H9 (cell line): ENCODE measurements at regions not wholly inside any gene's neighbourhood (a gene's known extent, or its start where the extent isn't known, plus 50 kb on each side); places are given as distances from the start of the nearest gene placed in this dataset.

ENCODE experiments used
- DNase-seq: peaks from one replicate; pipeline ENCODE4 v3.0.0-alpha.2; 2017
- H2AFZ ChIP-seq: one replicate; pipeline ENCODE4 v1.6.1; 2013; ENCODE audit warnings: mild to moderate bottlenecking, low read length, control low read depth, moderate library complexity
- H2AK5ac ChIP-seq: 2 replicates; pipeline ENCODE4 v1.6.1; 2013; ENCODE audit warnings: low read length, control low read depth, mixed read lengths; ENCODE audit not compliant: insufficient read length
- H2BK120ac ChIP-seq: one replicate; pipeline ENCODE4 v1.6.1; 2013; ENCODE audit warnings: low read depth, mild to moderate bottlenecking, low read length, control low read depth, inconsistent platforms; ENCODE audit not compliant: poor library complexity, severe bottlenecking
- H2BK12ac ChIP-seq: 2 replicates; pipeline ENCODE4 v1.6.1; 2013; ENCODE audit warnings: low read length, control low read depth, mixed read lengths, low read depth; ENCODE audit not compliant: insufficient read length
- H2BK15ac ChIP-seq: 2 replicates; pipeline ENCODE4 v1.6.1; 2013; ENCODE audit warnings: low read depth, low read length, control low read depth
- H2BK20ac ChIP-seq: one replicate; pipeline ENCODE4 v1.6.1; 2013; ENCODE audit warnings: low read depth, mild to moderate bottlenecking, low read length, control low read depth, inconsistent platforms; ENCODE audit not compliant: poor library complexity, severe bottlenecking
- H2BK5ac ChIP-seq: 2 replicates; pipeline ENCODE4 v1.6.1; 2013; ENCODE audit warnings: low read length, control low read depth, mixed read lengths; ENCODE audit not compliant: insufficient read length
- H3K14ac ChIP-seq: 2 replicates; pipeline ENCODE4 v1.6.1; 2013; ENCODE audit warnings: low read length, control low read depth; ENCODE audit not compliant: insufficient read depth
- H3K18ac ChIP-seq: 2 replicates; pipeline ENCODE4 v1.6.1; 2013; ENCODE audit warnings: low read depth, mild to moderate bottlenecking, mixed read lengths, low read length, control low read depth; ENCODE audit not compliant: insufficient read length
- H3K23ac ChIP-seq: 2 replicates; pipeline ENCODE4 v1.6.1; 2013; ENCODE audit warnings: low read length, control low read depth, mixed read lengths, low read depth; ENCODE audit not compliant: insufficient read length
- H3K23me2 ChIP-seq: 2 replicates; pipeline ENCODE4 v1.6.1; 2013; ENCODE audit warnings: low read depth, mild to moderate bottlenecking, mixed read lengths, low read length, control low read depth; ENCODE audit not compliant: insufficient read length, poor library complexity, severe bottlenecking
- H3K27ac ChIP-seq: 2 replicates; pipeline ENCODE4 v1.5.1; 2013; ENCODE audit warnings: low read length, control low read depth, mixed read lengths, low read depth; ENCODE audit not compliant: insufficient read length
- H3K27me3 ChIP-seq: 2 replicates; pipeline ENCODE4 v1.6.1; 2013; ENCODE audit warnings: low read length, control low read depth, inconsistent platforms; ENCODE audit not compliant: insufficient read depth
- H3K4ac ChIP-seq: 2 replicates; pipeline ENCODE4 v1.6.1; 2013; ENCODE audit warnings: low read depth, mild to moderate bottlenecking, control low read depth, inconsistent platforms, low read length, moderate library complexity
- H3K4me1 ChIP-seq: 2 replicates; pipeline ENCODE4 v1.6.1; 2013; ENCODE audit warnings: low read length, control low read depth, inconsistent platforms; ENCODE audit not compliant: insufficient read depth
- H3K4me2 ChIP-seq: 2 replicates; pipeline ENCODE4 v1.6.1; 2013; ENCODE audit warnings: low read length, control low read depth, mixed read lengths; ENCODE audit not compliant: insufficient read length, insufficient read depth
- H3K56ac ChIP-seq: 2 replicates; pipeline ENCODE4 v1.6.1; 2013; ENCODE audit warnings: low read depth, mild to moderate bottlenecking, mixed read lengths, low read length, control low read depth; ENCODE audit not compliant: insufficient read length
- H3K79me1 ChIP-seq: 2 replicates; pipeline ENCODE4 v1.6.1; 2013; ENCODE audit warnings: low read depth, mild to moderate bottlenecking, moderate library complexity, low read length, control low read depth, inconsistent platforms; ENCODE audit not compliant: insufficient read depth, poor library complexity, severe bottlenecking
- H3K79me2 ChIP-seq: 2 replicates; pipeline ENCODE4 v1.6.1; 2013; ENCODE audit warnings: low read length, control low read depth, inconsistent platforms; ENCODE audit not compliant: insufficient read depth
- H3K9ac ChIP-seq: 2 replicates; pipeline ENCODE4 v1.6.1; 2013; ENCODE audit warnings: low read length, control low read depth, mixed read lengths; ENCODE audit not compliant: insufficient read length; ENCODE audit errors: extremely low read depth
- H3K9me3 ChIP-seq: one replicate; pipeline ENCODE4 v1.6.1; 2013; ENCODE audit warnings: low read depth, low read length, inconsistent platforms; ENCODE audit not compliant: control insufficient read depth
- H3T11ph ChIP-seq: one replicate; pipeline ENCODE4 v1.6.1; 2013; ENCODE audit warnings: mild to moderate bottlenecking, low read length, control low read depth, inconsistent platforms
- H4K20me1 ChIP-seq: one replicate; pipeline ENCODE4 v1.6.1; 2013; ENCODE audit not compliant: control insufficient read depth, insufficient read length, insufficient read depth
- H4K5ac ChIP-seq: 2 replicates; pipeline ENCODE4 v1.6.1; 2013; ENCODE audit warnings: low read depth, mild to moderate bottlenecking, mixed read lengths, low read length, control low read depth; ENCODE audit not compliant: insufficient read length
- H4K8ac ChIP-seq: replicated peaks from 2 replicates; pipeline ENCODE4 v1.6.1; 2013; ENCODE audit warnings: low read length, control low read depth, mixed read lengths, low read depth; ENCODE audit not compliant: insufficient read length
- H4K91ac ChIP-seq: 2 replicates; pipeline ENCODE4 v1.6.1; 2013; ENCODE audit warnings: low read depth, mild to moderate bottlenecking, moderate library complexity, mixed read lengths, low read length, control low read depth; ENCODE audit not compliant: insufficient read length
- H3K27ac Mint-ChIP-seq, 3 experiments: 2 replicates in 2 of 3; 3 replicates in 1 of 3; pipeline ENCODE4 v1.8.0; 2020 to 2021; ENCODE audit warnings: mixed read lengths in 3 of 3, mild to moderate bottlenecking in 1 of 3, moderate library complexity in 1 of 3
- H3K27me3 Mint-ChIP-seq: 2 replicates; pipeline ENCODE4 v1.8.0; 2021; ENCODE audit warnings: low read depth, mild to moderate bottlenecking, moderate library complexity, mixed read lengths
- H3K36me3 Mint-ChIP-seq, 3 experiments: 2 replicates in 2 of 3; 3 replicates in 1 of 3; pipeline ENCODE4 v1.8.0; 2020 to 2021; ENCODE audit warnings: low read depth in 3 of 3, mixed read lengths in 3 of 3; ENCODE audit not compliant: insufficient read depth in 1 of 3
- H3K4me1 Mint-ChIP-seq, 2 experiments: 2 replicates each; pipeline ENCODE4 v1.8.0; 2020; ENCODE audit warnings: mixed read lengths in 2 of 2
- H3K4me3 Mint-ChIP-seq, 2 experiments: 2 replicates in 1 of 2; 3 replicates in 1 of 2; pipeline ENCODE4 v1.8.0; 2020 to 2021; ENCODE audit warnings: mild to moderate bottlenecking in 2 of 2, mixed read lengths in 2 of 2, moderate library complexity in 1 of 2
- H3K9me3 Mint-ChIP-seq, 2 experiments: 2 replicates in 1 of 2; 3 replicates in 1 of 2; pipeline ENCODE4 v1.8.0; 2020; ENCODE audit warnings: mild to moderate bottlenecking in 2 of 2, mixed read lengths in 2 of 2, moderate library complexity in 1 of 2
- CTCF ChIP-seq: fragments of 200-600 bp; sonication (generic); conservative IDR thresholded peaks from 3 replicates; pipeline ENCODE4 v1.8.0; 2021; ENCODE audit warnings: antibody characterized with exemption, mild to moderate bottlenecking
- WGBS: extraction: QIAGEN DNeasy Blood & Tissue Kit; methylation state at CpG from one replicate; pipeline ENCODE4 v1.1.7; 2013; ENCODE audit warnings: missing lambda C conversion rate, low lambda C conversion rate, mixed read lengths; ENCODE audit not compliant: insufficient read length; ENCODE audit errors: extremely low coverage; 5-methylcytosine and 5-hydroxymethylcytosine counted together

GRCh38 chr11:64453466-64453865, 94.5 kb downstream of the RPS6KA4 start:
- Histone ChIP-seq H3K56ac (no peak overlapping the region), H3K4me2 (no peak overlapping the region), H4K91ac (no peak overlapping the region), H3K4ac (no peak overlapping the region), H3T11ph (no peak overlapping the region), H3K27me3 (no peaks in the 10 kb centered on the region; the same call in 1 of the 2 replicates), H2BK20ac (no peak overlapping the region), H2BK12ac (no peak overlapping the region), H2BK5ac (no peak overlapping the region), H4K20me1 (no peaks in the 10 kb centered on the region), H2AFZ (no peak overlapping the region), H3K27ac (no peak overlapping the region), H3K23ac (no peak overlapping the region), H2BK120ac (no peak overlapping the region), H3K9me3 (no peaks in the 10 kb centered on the region), H4K5ac (no peak overlapping the region), H2BK15ac (no peak overlapping the region), H3K9ac (no peak overlapping the region), H3K23me2 (peaks cover 9% of the 10 kb centered on the region), H3K79me2 (no peaks in the 10 kb centered on the region), H2AK5ac (no peak overlapping the region), H3K4me1 (no peaks in the 10 kb centered on the region; the same call in 1 of the 2 replicates), H4K8ac (no peak overlapping the region), H3K14ac (no peak overlapping the region), H3K79me1 (no peaks in the 10 kb centered on the region), H3K18ac (no peak overlapping the region)
- H3K27ac Mint-ChIP-seq = no peak overlapping the region
- peak; percentile 18 for DNase-seq
- no peaks in the 10 kb centered on the region for H3K9me3 Mint-ChIP-seq
- H3K4me3 Mint-ChIP-seq = no peak overlapping the region
- WGBS = no CpG with 5 or more reads among the region's 1 CpG
- TF ChIP-seq CTCF = no peak
- no peaks in the 10 kb centered on the region; a peak in 2 of 7 replicates for H3K36me3 Mint-ChIP-seq
- peaks cover 12 to 17% of the 10 kb centered on the region in 2 experiments for H3K4me1 Mint-ChIP-seq
- peaks cover 54% of the 10 kb centered on the region for H3K27me3 Mint-ChIP-seq
